CD1c-positive myeloid dendritic cell (primary cell): ENCODE measurements at regions not wholly inside any gene's neighbourhood (a gene's known extent, or its start where the extent isn't known, plus 50 kb on each side); places are given as distances from the start of the nearest gene placed in this dataset.

ENCODE experiments used
- DNase-seq: peaks from one replicate; pipeline ENCODE4 v3.0.0-alpha.2; 2016; ENCODE audit errors: extremely low spot score

GRCh38 chr4:58205446-58206235, 1095.5 kb upstream of the IGFBP7 start:
- DNase-seq: no peak

- DNase-seq: no peak
Observed at GRCh38 chr4:58192217-58192616, 1082.0 kb upstream of the IGFBP7 start.

GRCh38 chr4:58191109-58191508, 1080.9 kb upstream of the IGFBP7 start:
- DNase-seq: no peak

- no peak for DNase-seq
Observed at GRCh38 chr4:58188316-58188715, 1078.1 kb upstream of the IGFBP7 start.

- no peak for DNase-seq
Observed at GRCh38 chr4:58175024-58175423, 1064.8 kb upstream of the IGFBP7 start.

GRCh38 chr4:58166490-58166889, 1056.3 kb upstream of the IGFBP7 start:
- no peak for DNase-seq

- no peak for DNase-seq
Observed at GRCh38 chr4:58163156-58163555, 1053.0 kb upstream of the IGFBP7 start.

- DNase-seq: no peak
Observed at GRCh38 chr4:58149404-58150085, 1039.4 kb upstream of the IGFBP7 start.

GRCh38 chr4:58144721-58145120, 1034.5 kb upstream of the IGFBP7 start:
- DNase-seq: no peak

GRCh38 chr4:58138786-58139668, 1028.8 kb upstream of the IGFBP7 start:
- DNase-seq: no peak

- no peak for DNase-seq
Observed at GRCh38 chr4:58136604-58137003, 1026.4 kb upstream of the IGFBP7 start.

GRCh38 chr4:58127680-58128079, 1017.5 kb upstream of the IGFBP7 start:
- no peak for DNase-seq

- no peak for DNase-seq
Observed at GRCh38 chr4:58119298-58119697, 1009.1 kb upstream of the IGFBP7 start.

GRCh38 chr4:58113126-58113525, 1002.9 kb upstream of the IGFBP7 start:
- DNase-seq: no peak

GRCh38 chr4:58111818-58112217, 1001.6 kb upstream of the IGFBP7 start:
- DNase-seq: no peak

- DNase-seq: no peak
Observed at GRCh38 chr4:58093352-58093751, 983.2 kb upstream of the IGFBP7 start.

- no peak for DNase-seq
Observed at GRCh38 chr4:58090539-58090938, 980.4 kb upstream of the IGFBP7 start.

- DNase-seq: no peak
Observed at GRCh38 chr4:58081356-58081755, 971.2 kb upstream of the IGFBP7 start.

GRCh38 chr4:58075724-58076123, 965.5 kb upstream of the IGFBP7 start:
- no peak for DNase-seq

- no peak for DNase-seq
Observed at GRCh38 chr4:58074382-58074781, 964.2 kb upstream of the IGFBP7 start.

- no peak for DNase-seq
Observed at GRCh38 chr4:58070726-58071125, 960.5 kb upstream of the IGFBP7 start.

- no peak for DNase-seq
Observed at GRCh38 chr4:58064653-58065052, 954.5 kb upstream of the IGFBP7 start.
